Pancreas (tissue), 10 donors: ENCODE measurements at regions not wholly inside any gene's neighbourhood (a gene's known extent, or its start where the extent isn't known, plus 50 kb on each side); places are given as distances from the start of the nearest gene placed in this dataset.

Experiments used
- ATAC-seq, 4 donors: fragments of 200-7000 bp; cut with Tn5 transposase; one replicate each; pipeline versions ENCODE4 v1.8.0 to v1.9.1; 2020; ENCODE audit warnings: mild to moderate bottlenecking in 4 of 4, moderate library complexity in 4 of 4
- DNase-seq, 6 donors: peaks; one replicate each; pipeline ENCODE4 v3.0.0-alpha.2; 2020
- FAIRE-seq: peaks from 2 replicates; lab custom pipeline; 2012; peaks lifted over from hg19 to GRCh38; lab: Jason Lieb, UNC
- H3K27ac ChIP-seq, 4 donors: fragments of 200-600 bp; sonication (generic); 1 replicate in 3 of 4; 2 replicates in 1 of 4; pipeline versions ENCODE4 v1.5.0 to v1.8.0; 2020
- H3K27me3 ChIP-seq, 4 donors: fragments of 200-600 bp; one replicate each; pipeline ENCODE4 v1.8.0; 2021
- H3K36me3 ChIP-seq, 3 donors: fragments of 200-600 bp; sonication (generic) in 1 of 3; one replicate each; pipeline versions ENCODE4 v1.5.0 to v1.8.0; 2020 to 2021
- H3K4me1 ChIP-seq, 3 donors: fragments of 200-600 bp; one replicate each; pipeline ENCODE4 v1.8.0; 2021
- H3K4me3 ChIP-seq, 4 donors: fragments of 200-600 bp; sonication (generic) in 2 of 4; one replicate each; pipeline versions ENCODE4 v1.5.0 to v1.8.0; 2020 to 2021
- H3K9me3 ChIP-seq, 4 donors: fragments of 200-600 bp; one replicate each; pipeline ENCODE4 v1.8.0; 2021
- CTCF ChIP-seq, 4 donors: fragments of 200-600 bp; sonication (generic) in 3 of 4; IDR thresholded peaks; one replicate each; pipeline versions ENCODE4 v1.5.0 to v1.8.0; 2021; ENCODE audit warnings: antibody characterized with exemption in 4 of 4
- WGBS, 2 donors: extraction: QIAGEN DNeasy Blood & Tissue Kit; methylation state at CpG; one replicate each; pipeline ENCODE4 v1.1.7; 2013; 5-methylcytosine and 5-hydroxymethylcytosine counted together
- intact Hi-C, 3 donors: fragments of 100-400 bp; cut with DNase I; formaldehyde crosslinking; loops; one replicate each; pipeline versions ENCODE4 v1.11.1 to v1.14.2; 2022
- donor health status: healthy with polysubstance abuse.
- donor health status: DM: no; HTN: no; CAD: no; lungs with moderate emphysema.
- donor health status: DM: no; HTN: no; CAD: no.
- donor health status: control.
- donor health status: control.
- donor health status: Bipolar disorder and iron deficiency.
- donor health status: DM: yes; HTN: yes; CAD: no.
- donor health status: DM: no; HTN: no; CAD: no.
- donor health status: DM: no; HTN: no; CAD: no.
- donor health status: DM: yes; HTN: yes; CAD: no.

- DNase-seq (no peak), FAIRE-seq (no peak), ATAC-seq (no peak)
- no peaks in the 10 kb centered on the region for H3K36me3 ChIP-seq
- H3K9me3 ChIP-seq: no peaks in the 10 kb centered on the region
- H3K27me3 ChIP-seq: no peaks in the 10 kb centered on the region
- intact Hi-C loops: loop anchor here in 1 of 3 donors (10.0 kb wide), 1 partner anchor 129 kb away; no protein-coding TSS in a partner anchor
- TF ChIP-seq CTCF (IDR thresholded peaks at IDR 0.05): no peak
- H3K4me3 ChIP-seq: no peak overlapping the region
- no peak overlapping the region for H3K27ac ChIP-seq
- WGBS, 2 donors: 72 to 84% methylated on average over 6 of the region's 6 CpGs
- H3K4me1 ChIP-seq: no peaks in the 10 kb centered on the region
These were observed 108.4 kb downstream of the XCL2 start for GRCh38 chr1:168435439-168435838.

- Histone ChIP-seq H3K27me3 (no peaks in the 10 kb centered on the region), H3K4me3 (no peak overlapping the region), H3K9me3 (no peaks in the 10 kb centered on the region), H3K36me3 (no peaks in the 10 kb centered on the region), H3K27ac (no peak overlapping the region), H3K4me1 (no peaks in the 10 kb centered on the region)
- ATAC-seq: no peak
- 44 to 57% methylated on average over 2 of the region's 2 CpGs for WGBS, 2 donors
- intact Hi-C loops: loop anchor here in 1 of 3 donors (10.0 kb wide), 1 partner anchor 132 kb away; no protein-coding TSS in a partner anchor
- TF ChIP-seq CTCF (IDR thresholded peaks at IDR 0.05): no peak
- FAIRE-seq: no peak
- DNase-seq: no peak
These were observed 110.6 kb downstream of the XCL2 start for GRCh38 chr1:168433238-168433637.

- intact Hi-C loops: loop anchor here in 1 of 3 donors (10.0 kb wide), 1 partner anchor 133 kb away; no protein-coding TSS in a partner anchor
- H3K9me3 ChIP-seq: no peaks in the 10 kb centered on the region
- H3K27ac ChIP-seq: no peak overlapping the region
- DNase-seq: no peak
- no peaks in the 10 kb centered on the region for H3K4me1 ChIP-seq
- H3K4me3 ChIP-seq: no peak overlapping the region
- no peaks in the 10 kb centered on the region for H3K27me3 ChIP-seq
- no peak for ATAC-seq
- H3K36me3 ChIP-seq: no peaks in the 10 kb centered on the region
- TF ChIP-seq CTCF (IDR thresholded peaks at IDR 0.05): no peak
- FAIRE-seq: no peak
These were observed 111.9 kb downstream of the XCL2 start for GRCh38 chr1:168431882-168432281.

- no peak overlapping the region for H3K4me3 ChIP-seq
- intact Hi-C loops: loop anchor here in 1 of 3 donors (10.0 kb wide), 1 partner anchor 134 kb away; no protein-coding TSS in a partner anchor
- ATAC-seq: no peak
These were observed 113.5 kb downstream of the XCL2 start for GRCh38 chr1:168430321-168430720.

More at GRCh38 chr1:168430321-168430720, 113.5 kb downstream of the XCL2 start:
- no peak for FAIRE-seq
- Histone ChIP-seq H3K36me3 (no peaks in the 10 kb centered on the region), H3K27ac (no peak overlapping the region), H3K27me3 (no peaks in the 10 kb centered on the region), H3K4me1 (no peaks in the 10 kb centered on the region), H3K9me3 (no peaks in the 10 kb centered on the region)
- TF ChIP-seq CTCF (IDR thresholded peaks at IDR 0.05): no peak
- no peak for DNase-seq
- WGBS, 2 donors: 87 to 91% methylated on average over 13 of the region's 13 CpGs
